PFSK-1 (cell line): ENCODE measurements at regions not wholly inside any gene's neighbourhood (a gene's known extent, or its start where the extent isn't known, plus 50 kb on each side); places are given as distances from the start of the nearest gene placed in this dataset.

Source experiments
- POLR2AphosphoS5 ChIP-seq: IDR thresholded peaks from 2 replicates; pipeline ENCODE4 v1.6.1; 2012; ENCODE audit warnings: low read depth, mild to moderate bottlenecking, control low read depth, low read length, moderate library complexity
- TAF1 ChIP-seq: IDR thresholded peaks from 2 replicates; pipeline ENCODE4 v1.6.1; 2012; ENCODE audit warnings: low read length, control low read depth, borderline replicate concordance; ENCODE audit not compliant: insufficient read depth
- TF ChIP-seq, protein P1 (sequence below), 2 experiments: IDR thresholded peaks; 2 replicates each; pipeline versions ENCODE4 v1.6.1 to v1.8.0; 2011 to 2012; ENCODE audit warnings: low read depth in 2 of 2, low read length in 2 of 2, control low read depth in 1 of 2, inconsistent platforms in 1 of 2, mild to moderate bottlenecking in 1 of 2, moderate library complexity in 1 of 2; ENCODE audit not compliant: insufficient read depth in 1 of 2

DNA sequence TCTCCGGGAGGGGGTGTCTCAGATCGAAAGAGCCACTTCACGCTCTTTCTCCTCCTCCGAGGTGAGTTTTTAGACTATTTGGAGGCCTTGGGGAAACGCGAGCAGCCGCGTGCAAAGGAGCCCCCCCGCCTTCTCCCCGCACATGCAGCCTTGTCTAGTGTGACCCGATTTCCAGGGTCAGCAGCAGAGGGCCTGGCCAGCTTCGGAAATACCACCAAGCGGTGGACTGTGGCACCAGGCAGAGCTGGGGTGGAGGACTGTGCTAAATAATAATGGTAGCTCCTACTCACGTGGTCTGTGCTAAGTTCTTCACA, 79.3 kb upstream of the BCOR start:
- no peak for TF ChIP-seq POLR2AphosphoS5
- TF ChIP-seq TAF1, result no peak
- TF ChIP-seq, protein P1, sequence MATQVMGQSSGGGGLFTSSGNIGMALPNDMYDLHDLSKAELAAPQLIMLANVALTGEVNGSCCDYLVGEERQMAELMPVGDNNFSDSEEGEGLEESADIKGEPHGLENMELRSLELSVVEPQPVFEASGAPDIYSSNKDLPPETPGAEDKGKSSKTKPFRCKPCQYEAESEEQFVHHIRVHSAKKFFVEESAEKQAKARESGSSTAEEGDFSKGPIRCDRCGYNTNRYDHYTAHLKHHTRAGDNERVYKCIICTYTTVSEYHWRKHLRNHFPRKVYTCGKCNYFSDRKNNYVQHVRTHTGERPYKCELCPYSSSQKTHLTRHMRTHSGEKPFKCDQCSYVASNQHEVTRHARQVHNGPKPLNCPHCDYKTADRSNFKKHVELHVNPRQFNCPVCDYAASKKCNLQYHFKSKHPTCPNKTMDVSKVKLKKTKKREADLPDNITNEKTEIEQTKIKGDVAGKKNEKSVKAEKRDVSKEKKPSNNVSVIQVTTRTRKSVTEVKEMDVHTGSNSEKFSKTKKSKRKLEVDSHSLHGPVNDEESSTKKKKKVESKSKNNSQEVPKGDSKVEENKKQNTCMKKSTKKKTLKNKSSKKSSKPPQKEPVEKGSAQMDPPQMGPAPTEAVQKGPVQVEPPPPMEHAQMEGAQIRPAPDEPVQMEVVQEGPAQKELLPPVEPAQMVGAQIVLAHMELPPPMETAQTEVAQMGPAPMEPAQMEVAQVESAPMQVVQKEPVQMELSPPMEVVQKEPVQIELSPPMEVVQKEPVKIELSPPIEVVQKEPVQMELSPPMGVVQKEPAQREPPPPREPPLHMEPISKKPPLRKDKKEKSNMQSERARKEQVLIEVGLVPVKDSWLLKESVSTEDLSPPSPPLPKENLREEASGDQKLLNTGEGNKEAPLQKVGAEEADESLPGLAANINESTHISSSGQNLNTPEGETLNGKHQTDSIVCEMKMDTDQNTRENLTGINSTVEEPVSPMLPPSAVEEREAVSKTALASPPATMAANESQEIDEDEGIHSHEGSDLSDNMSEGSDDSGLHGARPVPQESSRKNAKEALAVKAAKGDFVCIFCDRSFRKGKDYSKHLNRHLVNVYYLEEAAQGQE (IDR thresholded peaks at IDR 0.05; ENCODE audit: insufficient read depth in 1 of 2, low read depth in 2 of 2, low read length in 2 of 2), result no peak
